Testis (tissue), 2 donors: ENCODE measurements at regions not wholly inside any gene's neighbourhood (a gene's known extent, or its start where the extent isn't known, plus 50 kb on each side); places are given as distances from the start of the nearest gene placed in this dataset.

Source experiments
- POLR2A ChIP-seq: fragments of 450-650 bp; IDR thresholded peaks from one replicate; pipeline ENCODE4 v1.6.1; 2017; ENCODE audit warnings: antibody characterized with exemption, mild to moderate bottlenecking, moderate library complexity
- TF ChIP-seq, protein P1 (sequence below), 3 experiments: fragments of 450-650 bp in 2 of 3; fragments of 200-600 bp in 1 of 3; sonication (generic) in 1 of 3; IDR thresholded peaks; one replicate each; pipeline ENCODE4 v1.5.1; 2016 to 2019; ENCODE audit warnings: antibody characterized with exemption in 3 of 3, mild to moderate bottlenecking in 2 of 3, moderate library complexity in 1 of 3

DNA sequence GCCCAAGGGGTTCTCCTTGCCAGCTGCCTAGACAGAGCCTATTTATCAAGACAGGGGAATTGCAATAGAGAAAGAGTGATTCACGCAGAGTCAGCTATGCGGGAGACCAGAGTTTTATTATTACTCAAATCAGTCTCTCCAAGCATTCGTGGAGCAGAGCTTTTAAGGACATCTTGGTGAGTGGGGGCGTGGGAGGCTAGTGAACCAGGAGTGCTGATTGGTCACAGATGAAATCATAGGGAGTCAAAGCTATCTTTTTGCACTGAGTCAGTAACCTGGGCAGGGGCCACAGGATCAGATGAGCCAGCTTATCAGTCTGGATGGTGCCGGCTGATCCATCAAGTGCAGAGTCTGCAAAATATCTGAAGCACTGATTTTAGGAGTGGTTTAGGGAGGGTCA lies 64.8 kb upstream of the MRPS6 start:
- TF ChIP-seq, protein P1, sequence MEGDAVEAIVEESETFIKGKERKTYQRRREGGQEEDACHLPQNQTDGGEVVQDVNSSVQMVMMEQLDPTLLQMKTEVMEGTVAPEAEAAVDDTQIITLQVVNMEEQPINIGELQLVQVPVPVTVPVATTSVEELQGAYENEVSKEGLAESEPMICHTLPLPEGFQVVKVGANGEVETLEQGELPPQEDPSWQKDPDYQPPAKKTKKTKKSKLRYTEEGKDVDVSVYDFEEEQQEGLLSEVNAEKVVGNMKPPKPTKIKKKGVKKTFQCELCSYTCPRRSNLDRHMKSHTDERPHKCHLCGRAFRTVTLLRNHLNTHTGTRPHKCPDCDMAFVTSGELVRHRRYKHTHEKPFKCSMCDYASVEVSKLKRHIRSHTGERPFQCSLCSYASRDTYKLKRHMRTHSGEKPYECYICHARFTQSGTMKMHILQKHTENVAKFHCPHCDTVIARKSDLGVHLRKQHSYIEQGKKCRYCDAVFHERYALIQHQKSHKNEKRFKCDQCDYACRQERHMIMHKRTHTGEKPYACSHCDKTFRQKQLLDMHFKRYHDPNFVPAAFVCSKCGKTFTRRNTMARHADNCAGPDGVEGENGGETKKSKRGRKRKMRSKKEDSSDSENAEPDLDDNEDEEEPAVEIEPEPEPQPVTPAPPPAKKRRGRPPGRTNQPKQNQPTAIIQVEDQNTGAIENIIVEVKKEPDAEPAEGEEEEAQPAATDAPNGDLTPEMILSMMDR (IDR thresholded peaks at IDR 0.05): no peak
- no peak for TF ChIP-seq POLR2A
